GM23338 (cell line): ENCODE measurements at regions not wholly inside any gene's neighbourhood (a gene's known extent, or its start where the extent isn't known, plus 50 kb on each side); places are given as distances from the start of the nearest gene placed in this dataset.

Source experiments
- POLR2AphosphoS5 ChIP-seq: IDR thresholded peaks from 2 replicates; pipeline ENCODE4 v1.6.1; 2016; ENCODE audit warnings: antibody characterized with exemption, low read depth
- ZNF114 ChIP-seq: fragments of 250-450 bp; sonication (Bioruptor Pico); IDR thresholded peaks from 2 replicates; pipeline ENCODE4 v1.5.0; 2020; ENCODE audit warnings: mild to moderate bottlenecking, moderate library complexity
- TF ChIP-seq, protein P1 (sequence below), 2 experiments: fragments of 200-600 bp in 1 of 2; sonication (generic) in 1 of 2; conservative IDR thresholded peaks; 2 replicates each; pipeline versions ENCODE4 v1.5.1 to v1.6.1; 2016 to 2017; ENCODE audit warnings: antibody characterized with exemption in 2 of 2, low read depth in 2 of 2, mild to moderate bottlenecking in 2 of 2, moderate library complexity in 1 of 2

DNA sequence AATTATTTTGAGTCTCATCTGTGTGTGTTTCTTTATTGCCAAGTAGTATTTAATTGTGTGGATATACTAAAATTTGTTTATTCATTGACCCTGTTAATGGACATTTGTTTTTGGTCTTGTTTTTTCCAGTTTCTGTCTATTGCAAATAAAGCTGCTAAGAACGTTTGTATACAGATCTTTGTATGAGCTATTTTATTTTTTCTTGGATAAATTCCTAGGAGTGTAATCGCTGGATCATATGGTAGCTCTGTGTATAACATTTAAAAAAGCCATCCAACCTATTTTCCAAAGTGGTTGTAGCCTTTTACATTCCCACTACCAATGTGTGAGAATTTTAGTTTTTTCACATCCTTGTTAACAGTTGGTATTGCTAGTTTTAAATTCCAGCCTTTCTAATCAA, 382.7 kb upstream of the USP24 start:
- TF ChIP-seq, protein P1, sequence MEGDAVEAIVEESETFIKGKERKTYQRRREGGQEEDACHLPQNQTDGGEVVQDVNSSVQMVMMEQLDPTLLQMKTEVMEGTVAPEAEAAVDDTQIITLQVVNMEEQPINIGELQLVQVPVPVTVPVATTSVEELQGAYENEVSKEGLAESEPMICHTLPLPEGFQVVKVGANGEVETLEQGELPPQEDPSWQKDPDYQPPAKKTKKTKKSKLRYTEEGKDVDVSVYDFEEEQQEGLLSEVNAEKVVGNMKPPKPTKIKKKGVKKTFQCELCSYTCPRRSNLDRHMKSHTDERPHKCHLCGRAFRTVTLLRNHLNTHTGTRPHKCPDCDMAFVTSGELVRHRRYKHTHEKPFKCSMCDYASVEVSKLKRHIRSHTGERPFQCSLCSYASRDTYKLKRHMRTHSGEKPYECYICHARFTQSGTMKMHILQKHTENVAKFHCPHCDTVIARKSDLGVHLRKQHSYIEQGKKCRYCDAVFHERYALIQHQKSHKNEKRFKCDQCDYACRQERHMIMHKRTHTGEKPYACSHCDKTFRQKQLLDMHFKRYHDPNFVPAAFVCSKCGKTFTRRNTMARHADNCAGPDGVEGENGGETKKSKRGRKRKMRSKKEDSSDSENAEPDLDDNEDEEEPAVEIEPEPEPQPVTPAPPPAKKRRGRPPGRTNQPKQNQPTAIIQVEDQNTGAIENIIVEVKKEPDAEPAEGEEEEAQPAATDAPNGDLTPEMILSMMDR (conservative IDR thresholded peaks at IDR 0.05; ENCODE audit: low read depth in 2 of 2): no peak
- TF ChIP-seq POLR2AphosphoS5 (no peak), ZNF114 (no peak)
